C4-2B (cell line): ENCODE measurements at regions not wholly inside any gene's neighbourhood (a gene's known extent, or its start where the extent isn't known, plus 50 kb on each side); places are given as distances from the start of the nearest gene placed in this dataset.

Source experiments
- H3K27ac ChIP-seq: fragments of 450-650 bp; 2 replicates; pipeline ENCODE4 v1.5.1; 2017
- ZFX ChIP-seq: fragments of 450-650 bp; IDR thresholded peaks from 2 replicates; pipeline ENCODE4 v1.6.1; 2017
- TF ChIP-seq, protein P1 (sequence below): fragments of 450-650 bp; conservative IDR thresholded peaks from 2 replicates; pipeline ENCODE4 v1.5.1; 2017; ENCODE audit warnings: mild to moderate bottlenecking

DNA sequence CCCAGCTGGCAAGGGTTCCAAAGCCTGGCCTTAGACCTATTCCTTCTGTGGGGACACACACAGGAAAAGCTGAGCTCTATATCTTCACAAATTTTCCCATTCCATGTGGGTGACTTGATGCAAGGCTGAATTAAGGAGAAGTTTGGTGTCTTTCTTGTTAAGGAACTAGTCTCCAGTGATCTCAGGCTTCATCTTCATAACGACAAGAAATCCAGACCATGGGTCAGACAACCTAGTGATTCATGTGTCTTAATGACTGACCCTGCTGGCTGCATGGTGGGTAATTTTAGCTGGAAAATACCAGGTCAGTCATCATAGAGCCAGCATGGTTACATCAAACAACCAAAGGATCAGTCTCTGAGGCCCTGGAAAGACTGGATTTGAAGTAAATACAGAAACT, 112.7 kb upstream of the SLC4A7 start:
- TF ChIP-seq, protein P1, sequence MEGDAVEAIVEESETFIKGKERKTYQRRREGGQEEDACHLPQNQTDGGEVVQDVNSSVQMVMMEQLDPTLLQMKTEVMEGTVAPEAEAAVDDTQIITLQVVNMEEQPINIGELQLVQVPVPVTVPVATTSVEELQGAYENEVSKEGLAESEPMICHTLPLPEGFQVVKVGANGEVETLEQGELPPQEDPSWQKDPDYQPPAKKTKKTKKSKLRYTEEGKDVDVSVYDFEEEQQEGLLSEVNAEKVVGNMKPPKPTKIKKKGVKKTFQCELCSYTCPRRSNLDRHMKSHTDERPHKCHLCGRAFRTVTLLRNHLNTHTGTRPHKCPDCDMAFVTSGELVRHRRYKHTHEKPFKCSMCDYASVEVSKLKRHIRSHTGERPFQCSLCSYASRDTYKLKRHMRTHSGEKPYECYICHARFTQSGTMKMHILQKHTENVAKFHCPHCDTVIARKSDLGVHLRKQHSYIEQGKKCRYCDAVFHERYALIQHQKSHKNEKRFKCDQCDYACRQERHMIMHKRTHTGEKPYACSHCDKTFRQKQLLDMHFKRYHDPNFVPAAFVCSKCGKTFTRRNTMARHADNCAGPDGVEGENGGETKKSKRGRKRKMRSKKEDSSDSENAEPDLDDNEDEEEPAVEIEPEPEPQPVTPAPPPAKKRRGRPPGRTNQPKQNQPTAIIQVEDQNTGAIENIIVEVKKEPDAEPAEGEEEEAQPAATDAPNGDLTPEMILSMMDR = no peak
- TF ChIP-seq ZFX = no peak
- no peak overlapping the region for H3K27ac ChIP-seq

DNA sequence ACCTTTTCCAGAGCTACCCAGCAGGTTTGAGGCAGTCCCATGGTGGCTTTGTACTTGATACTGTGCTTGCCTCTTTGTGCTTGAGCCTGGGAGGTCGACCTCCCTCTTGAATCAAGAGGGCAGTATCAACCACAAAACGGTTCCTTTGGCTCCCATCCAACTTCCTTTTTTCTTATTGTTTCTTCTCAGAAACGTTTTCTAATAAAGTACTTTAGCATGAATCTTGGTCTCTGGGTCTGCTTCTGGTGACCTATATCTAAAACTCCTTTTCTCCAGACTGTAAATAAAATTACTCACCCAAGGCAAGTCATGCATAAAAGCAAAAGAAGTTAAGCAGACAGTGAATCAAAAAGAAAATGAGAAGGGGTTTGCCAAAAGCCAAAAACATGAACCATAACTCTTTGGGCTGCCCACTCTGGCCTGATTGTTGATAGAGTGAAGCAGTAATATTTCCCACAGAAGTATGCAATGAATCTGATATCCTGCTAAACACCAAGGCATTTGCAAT, 112.2 kb upstream of the SLC4A7 start:
- TF ChIP-seq, protein P1 = no peak
- no peak for TF ChIP-seq ZFX
- H3K27ac ChIP-seq = no peak overlapping the region

DNA sequence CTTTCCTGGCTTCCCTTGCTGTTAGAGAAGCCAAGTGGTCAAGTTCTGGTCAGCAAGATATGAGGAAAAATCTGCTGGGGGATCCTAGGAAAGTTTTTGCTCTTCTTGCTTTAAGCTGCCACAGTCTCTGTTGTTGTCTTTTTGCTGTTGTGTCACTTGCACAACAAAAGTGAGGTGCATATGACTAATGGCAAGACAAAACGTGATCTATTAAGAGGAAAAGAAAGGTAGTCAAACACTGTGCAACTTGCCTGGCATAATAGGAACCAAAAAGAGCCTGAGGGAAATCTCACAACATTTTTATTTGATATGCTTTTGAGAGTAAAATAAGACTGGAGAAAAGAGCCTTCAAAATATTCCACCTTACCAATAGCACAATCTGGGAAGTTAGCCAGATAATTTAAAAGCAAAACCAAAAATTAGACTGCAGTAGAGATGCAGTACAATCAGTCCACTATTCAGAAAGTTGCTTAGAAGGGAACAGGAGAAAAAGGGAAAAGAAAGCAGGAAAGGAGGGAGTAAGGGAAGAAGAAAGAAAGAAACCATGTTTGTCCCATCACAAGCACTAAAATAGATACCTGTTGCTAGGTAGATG, 110.0 kb upstream of the SLC4A7 start:
- H3K27ac ChIP-seq = no peak overlapping the region
- TF ChIP-seq, protein P1 = no peak
- TF ChIP-seq ZFX = no peak

DNA sequence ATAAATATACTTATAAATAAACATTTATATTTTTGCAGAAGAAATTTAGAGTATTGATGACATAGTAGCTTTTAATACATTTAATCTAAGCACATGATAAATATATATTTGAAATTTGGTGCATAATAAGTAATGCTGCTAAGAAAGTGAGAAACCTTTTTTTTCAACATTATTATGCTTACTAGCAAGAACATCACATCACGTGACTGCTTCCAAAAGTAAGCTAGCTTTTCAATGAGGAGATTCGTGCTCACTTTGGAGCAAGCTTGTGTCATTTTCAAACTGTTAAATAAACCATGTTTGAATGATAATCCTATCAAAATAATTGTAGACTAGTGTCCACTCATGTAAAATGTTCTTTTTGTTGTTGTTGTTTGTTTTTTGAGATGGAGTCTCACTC, 109.0 kb upstream of the SLC4A7 start:
- TF ChIP-seq ZFX = no peak
- TF ChIP-seq, protein P1 = no peak
- no peak overlapping the region for H3K27ac ChIP-seq

DNA sequence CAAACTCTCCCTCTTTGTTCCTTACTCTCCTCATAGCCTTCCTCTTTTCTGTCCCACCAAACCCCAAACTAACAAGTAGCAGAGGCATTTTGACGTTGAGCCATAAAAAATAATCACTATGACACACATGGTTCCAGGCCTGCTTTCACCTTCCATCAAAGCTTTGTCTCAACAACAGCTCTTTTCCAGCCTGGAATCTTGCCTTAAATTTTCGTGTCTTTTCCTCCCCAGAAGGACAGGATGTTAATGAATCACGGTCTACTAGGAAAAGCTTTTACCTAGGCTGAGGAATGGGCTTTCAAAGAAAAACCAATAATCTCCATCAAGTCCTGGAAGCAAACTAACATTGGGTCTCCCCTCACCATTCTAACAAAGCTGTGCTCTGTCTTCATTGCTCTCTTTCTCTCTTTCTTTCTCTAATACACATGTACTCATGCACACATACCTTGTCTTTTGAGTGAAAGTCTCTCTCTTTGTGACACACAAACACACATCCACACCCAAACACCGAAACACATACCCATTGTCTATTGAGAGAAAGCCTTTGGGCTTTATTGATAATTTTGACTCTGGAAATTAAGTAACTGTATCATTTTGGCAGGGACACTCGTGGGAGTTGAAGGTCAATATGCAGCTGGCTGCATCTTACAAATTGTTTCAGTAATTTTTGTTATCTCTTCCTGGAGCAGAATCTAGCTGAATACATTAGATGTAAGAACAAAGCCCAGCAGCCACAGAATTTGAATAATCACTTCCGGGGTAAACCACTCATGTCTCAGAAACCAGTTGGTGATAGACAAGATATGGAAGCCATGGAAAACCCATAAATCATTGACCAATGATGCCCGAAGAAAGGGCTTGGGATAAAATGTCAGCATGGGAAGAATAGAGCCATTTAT, 107.4 kb upstream of the SLC4A7 start:
- no peak overlapping the region for H3K27ac ChIP-seq
- TF ChIP-seq, protein P1 = no peak
- no peak for TF ChIP-seq ZFX

DNA sequence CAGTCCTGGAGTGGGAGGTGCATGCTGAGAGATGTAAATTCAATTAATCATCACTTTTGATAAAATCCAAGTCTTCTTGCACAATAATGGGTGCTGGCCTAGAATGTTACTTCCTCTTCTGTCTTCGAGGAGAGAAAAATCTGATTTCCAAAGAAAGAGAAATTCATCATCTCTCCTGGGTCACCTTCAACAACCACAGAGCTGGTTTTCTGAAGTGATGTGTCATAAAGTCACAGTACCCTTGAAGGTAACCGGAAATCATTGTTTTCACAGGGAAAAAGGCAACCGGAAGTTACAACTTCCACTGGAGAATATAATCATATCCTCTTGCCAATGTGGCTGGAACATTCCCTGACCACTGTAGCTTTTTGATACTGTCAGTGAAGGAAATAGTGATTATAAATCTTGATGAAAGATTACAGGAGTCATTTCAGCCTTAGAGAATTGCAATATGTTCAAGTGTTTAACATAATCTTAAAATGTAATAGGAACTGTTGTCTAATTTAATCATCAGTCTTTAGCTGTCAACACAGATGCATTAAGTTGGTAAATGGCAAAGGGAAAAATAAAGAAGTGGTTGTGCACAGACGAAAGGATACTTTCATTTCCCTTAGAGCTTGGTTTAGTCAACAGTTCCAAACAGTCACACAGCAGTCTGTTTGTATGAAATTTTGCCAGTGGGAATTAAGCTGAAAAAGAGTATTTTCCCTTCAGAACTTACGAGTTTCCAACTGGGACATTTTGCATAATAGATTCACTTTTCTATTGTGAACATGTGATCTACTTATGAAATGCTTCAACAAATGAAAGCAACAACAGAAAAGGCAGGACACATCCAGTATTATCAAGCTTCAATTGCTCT, 106.5 kb upstream of the SLC4A7 start:
- TF ChIP-seq, protein P1 = no peak
- no peak for TF ChIP-seq ZFX
- no peak overlapping the region for H3K27ac ChIP-seq
